ENCODE measurements at regions not wholly inside any gene's neighbourhood (a gene's known extent, or its start where the extent isn't known, plus 50 kb on each side); places are given as distances from the start of the nearest gene placed in this dataset.

GRCh38 chr5:71971862-71972261 lies 135.4 kb upstream of the MAP1B start:
- TF ChIP-seq CTCF (IDR thresholded peaks at IDR 0.05; ENCODE audit: low read depth, low read length, poor library complexity, severe bottlenecking) (no peak), EZH2phosphoT487 (IDR thresholded peaks at IDR 0.05; ENCODE audit: borderline replicate concordance, low read length) (no peak)

Measured in DOHH2 (cell line).